Stimulated activated CD8-positive, alpha-beta memory T cell treated with anti-CD3 and anti-CD28 coated beads, Interleukin-12 subunit alpha, Interleukin-12 subunit beta, amount 100 ng/mL, for 24 hours (primary cell): ENCODE measurements at regions not wholly inside any gene's neighbourhood (a gene's known extent, or its start where the extent isn't known, plus 50 kb on each side); places are given as distances from the start of the nearest gene placed in this dataset.
"Not testable (repeated sequence)": the region's sequence is repeated elsewhere in the genome, so short reads cannot be mapped to it uniquely, and the experiment has no call there.

ENCODE experiments used
- DNase-seq: peaks from one replicate; pipeline ENCODE4 v3.0.0-alpha.2; 2020; ENCODE audit errors: extremely low read depth

DNA sequence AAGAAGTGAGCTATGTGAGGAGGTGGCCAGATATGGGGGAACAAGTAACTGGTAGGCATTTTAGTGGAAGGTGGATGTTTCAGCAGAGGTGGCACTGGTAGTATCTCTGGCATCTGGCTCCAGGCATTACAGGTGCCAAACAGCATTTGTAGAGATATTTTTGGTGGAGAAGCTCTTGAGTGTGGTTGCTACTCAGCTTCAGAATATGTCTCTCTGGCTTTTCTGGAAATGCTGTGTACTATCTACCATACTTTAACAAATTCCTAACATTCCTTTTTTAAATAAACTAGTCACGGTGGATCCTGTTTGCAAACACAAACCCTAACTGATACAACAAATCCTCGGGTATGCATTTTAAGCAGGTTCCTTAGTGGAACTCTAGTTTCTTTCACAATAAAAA is 128.0 kb downstream of the BARX2 start:
- no peak for DNase-seq

DNA sequence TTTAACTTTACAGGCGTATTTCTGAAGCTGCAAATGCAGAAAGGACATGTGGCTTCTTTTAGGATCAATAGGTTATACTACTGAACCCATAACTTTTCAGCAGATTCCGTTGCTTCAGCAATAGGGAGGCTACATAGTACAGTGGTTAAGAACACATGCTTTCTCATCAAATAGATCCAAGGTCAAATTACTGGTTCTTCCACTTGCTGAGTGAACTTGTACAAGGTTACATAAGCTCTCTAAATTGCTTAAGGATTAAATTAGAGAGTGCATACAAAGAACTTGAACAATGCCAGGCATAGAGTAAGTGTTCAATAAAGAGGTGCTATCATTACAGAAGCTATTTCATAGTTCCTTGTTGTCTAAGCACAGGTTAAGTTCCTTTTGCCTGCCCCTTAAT is 129.6 kb downstream of the BARX2 start:
- no peak for DNase-seq

DNA sequence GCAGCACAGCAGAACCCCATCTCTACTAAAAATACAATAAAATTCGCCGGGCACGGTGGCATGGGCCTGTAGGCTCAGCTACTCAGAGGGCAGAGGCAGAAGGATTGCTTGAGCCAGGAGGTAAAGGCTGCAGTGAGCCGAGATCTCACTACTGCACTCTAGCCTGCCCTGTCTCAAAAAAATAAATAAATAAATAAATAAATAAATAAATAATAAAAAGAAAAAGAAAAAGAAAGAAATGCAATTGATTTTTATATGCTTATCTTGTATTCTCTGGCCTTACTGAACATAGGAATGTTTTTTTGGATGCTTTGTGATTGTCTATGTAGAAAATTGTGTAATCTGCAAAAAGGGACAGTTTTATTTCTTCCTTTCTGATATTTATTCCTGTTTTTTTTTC is 132.5 kb downstream of the BARX2 start:
- DNase-seq: no peak

DNA sequence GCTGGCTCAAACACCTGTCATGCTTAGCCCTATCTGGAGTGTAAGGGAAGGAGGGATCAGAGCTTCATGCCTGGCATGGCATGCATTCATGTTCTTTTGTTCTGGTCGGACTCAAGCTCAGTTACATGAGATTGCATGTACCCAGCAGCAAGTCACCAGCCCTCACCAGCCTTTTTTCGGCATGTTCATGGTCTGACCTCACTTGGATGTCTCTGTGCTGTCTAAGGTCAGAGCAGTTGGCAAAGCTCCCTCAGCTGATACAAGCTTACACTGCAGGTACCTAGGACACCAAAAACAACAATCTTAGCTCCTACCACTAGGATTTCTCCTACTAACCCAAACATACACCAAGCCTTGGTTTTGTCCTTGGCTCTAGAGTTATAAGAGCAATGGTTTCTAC is 152.6 kb downstream of the BARX2 start:
- no peak for DNase-seq

DNA sequence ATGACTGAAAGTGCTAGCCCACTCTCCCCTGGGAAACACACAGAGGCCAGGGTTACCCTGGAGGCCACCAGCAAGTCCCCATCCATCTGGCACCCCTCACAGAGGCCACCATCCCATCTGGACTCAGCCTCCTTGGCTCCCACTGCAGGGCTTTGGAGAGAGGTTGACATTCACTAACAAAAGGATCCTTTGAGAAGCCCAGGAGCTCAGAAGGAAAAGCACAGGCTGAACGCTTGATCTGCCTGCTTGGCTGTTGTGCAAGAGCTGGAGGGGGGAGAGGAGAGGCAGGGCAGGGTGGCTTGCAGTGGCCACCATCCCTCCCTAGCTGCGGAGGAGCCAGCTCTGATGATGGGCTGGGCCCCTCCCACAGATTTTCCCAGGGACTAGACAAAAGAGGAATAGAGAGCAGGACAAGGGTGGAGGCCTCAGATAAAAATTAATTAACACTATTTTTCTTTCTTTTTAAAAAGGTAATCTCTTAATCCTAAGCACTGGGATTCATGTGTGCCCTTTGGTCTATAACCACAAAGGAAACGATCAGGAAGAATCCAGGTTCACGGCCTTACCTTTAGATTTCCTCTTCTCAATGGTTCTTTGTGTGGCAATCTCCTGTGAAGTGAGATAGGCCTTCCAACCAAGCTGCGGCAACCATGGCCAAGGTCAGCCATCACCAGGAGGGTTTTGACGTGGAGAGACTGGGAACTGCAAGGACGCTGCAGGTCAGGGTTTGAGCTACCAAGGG is 154.7 kb downstream of the BARX2 start:
- no peak for DNase-seq

DNA sequence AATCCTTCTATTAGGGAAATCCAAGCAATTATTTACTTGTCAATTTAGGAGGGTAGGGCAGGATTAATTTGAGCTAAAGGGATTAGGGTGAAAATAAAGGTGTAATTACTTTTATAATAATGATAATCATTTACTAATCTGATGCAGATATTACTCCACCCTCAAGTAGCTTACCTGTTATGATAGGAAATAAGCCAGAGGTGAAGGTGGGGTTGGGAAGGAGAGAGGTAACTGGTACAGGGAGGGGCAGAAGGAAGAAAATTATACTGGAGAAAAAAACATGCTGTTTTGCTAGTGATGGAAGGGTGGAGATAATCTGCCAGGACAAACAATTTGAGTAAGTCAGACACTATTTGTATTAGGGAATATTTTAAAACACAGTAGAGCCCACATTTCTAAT is 157.7 kb downstream of the BARX2 start:
- DNase-seq: no peak

DNA sequence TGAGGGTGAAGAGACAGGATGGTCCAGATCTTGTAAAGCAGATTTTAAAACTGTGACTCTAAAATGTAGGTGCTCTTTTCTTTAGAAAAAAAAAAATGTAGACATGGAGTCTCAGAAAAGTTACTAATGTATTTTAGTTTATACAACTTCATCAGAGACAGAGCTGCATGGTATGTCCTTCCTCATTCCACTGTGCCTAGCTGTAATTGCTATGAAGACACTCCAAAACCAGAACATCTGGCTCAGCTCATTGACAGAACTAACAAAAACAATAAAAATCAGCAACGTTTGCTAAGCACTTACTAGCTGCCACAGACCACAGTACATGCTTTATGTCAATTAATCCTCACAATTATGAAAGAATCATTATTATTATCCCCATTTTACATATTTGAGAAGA is 160.7 kb downstream of the BARX2 start:
- DNase-seq: no peak

DNA sequence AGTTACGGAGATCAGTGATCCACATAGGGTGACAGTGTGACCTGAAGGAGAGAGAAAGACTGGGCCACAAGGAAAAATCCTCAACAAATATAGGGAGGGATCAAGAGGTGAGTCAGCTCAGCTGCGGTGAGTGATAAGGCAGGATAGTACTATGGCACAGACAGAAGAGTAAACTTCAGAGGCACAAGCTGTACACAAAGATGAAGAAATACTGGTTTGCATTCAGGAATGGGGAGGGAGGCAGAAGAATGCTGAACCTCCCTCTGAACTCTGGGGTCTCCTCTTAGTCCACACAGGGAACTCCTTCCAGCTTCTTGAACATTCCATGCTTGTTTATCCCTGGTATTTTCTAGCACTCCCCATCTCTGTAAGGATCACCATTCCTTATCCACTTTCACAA is 162.7 kb downstream of the BARX2 start:
- no peak for DNase-seq

DNA sequence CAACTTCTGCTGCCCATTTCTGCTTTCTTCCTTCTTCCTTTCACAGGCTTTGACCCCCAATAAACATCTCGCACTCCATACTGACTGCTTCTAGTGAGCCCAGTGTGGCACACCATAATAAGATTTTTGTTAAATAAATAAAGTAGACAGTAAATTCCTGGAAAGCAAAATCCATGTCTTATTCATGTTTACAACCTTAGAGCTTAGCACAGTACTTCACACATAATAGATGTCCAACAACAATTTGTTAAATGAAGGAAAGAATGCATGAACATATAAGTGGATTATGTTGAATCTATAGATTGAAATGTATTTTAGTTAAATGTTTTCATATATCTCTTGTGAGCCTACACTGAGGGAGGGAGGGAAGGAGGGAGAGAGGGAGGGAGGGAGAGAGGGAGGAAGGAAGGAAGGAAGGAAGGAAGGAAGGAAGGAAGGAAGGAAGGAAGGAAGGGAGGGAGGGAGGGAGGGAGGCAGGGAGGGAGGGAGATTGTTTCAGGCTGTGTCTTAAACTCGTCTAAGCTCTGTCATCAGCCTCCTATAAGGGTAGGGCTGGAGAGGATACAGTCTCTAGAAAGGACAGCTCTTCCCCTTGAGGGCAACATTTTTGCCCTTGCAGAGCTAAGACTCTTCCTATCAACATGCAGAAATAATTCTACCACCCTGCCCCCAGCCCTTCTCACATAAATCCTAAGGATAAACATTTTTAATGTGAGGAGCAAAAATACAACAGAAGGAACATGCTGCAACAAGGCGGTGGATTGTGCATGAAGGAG is 168.1 kb downstream of the BARX2 start:
- no peak for DNase-seq

DNA sequence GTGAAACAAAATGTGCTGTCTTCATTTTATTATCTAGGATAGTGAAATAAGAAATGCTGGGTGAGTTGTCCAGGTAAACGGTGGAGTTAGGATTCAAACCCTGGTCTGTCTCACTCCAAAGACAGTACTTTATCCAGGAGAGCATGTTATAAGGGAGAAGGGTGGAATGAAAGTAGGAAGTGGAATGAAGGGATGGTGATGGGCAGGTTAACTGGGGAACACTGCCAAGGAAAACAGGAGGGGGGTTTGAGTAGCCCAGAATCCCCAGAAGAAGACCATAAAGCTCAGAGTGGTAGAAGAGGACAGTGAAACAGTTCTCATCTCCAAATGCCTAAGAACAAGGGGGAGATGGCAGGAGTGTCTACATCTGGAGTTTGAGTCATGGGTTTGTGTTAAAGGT is 169.0 kb downstream of the BARX2 start:
- DNase-seq: no peak

DNA sequence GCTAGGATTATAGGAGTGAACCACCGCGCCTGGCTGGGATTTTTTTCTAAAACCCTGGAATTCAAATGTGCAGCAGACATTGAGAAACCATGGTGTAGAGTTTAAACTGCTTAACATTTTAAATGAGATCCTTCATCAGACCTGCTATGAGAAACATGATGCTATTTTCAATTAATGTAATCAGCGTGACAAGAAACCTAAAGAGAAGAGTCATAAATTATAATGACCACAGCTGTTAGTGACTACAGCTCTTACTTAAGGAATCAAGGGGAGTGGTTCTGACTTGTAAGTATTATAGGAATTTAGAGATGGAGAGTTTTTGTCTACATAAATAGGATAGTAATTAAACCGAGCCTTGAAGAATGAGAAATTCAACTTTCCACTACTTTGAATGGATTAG is 170.6 kb downstream of the BARX2 start:
- no peak for DNase-seq

DNA sequence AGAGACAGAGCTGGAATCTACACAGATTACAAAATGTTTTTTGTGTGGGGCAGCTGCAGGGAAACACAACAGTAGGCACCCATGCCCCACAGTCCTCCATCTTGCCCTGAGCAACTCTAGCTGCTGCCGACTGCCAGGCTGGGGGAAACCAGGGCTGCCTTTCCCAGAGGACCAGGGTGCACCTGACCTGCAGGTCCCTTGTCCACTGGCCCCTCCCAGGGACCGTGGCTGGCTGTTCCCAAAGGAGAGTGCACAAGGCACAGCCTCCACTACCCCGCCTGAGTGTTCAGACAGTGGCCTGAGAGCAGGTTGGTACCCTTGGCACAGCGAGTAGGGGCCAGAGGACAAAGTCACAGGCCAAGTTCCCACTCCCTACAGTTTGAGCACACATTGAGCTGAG is 181.8 kb downstream of the BARX2 start:
- DNase-seq: no peak

DNA sequence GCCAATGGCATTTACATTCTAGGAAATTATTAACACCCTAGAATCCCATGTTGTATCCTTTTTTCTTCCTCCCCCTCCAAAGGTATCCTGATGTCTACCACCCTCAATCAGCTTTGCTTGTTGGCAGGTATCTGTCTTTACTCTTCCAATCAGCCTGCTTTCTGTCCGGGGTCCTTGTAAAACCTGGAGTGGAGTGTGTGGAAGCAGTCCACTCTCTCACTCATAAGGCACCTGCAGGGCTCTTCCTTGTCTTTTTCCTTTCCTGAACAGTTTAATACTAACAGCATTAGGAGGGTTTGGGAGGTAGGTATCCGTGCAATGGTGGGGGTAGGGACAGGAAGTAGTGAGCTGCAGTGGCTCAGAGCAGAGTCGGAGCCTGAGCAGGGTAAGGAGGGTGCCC is 193.4 kb downstream of the BARX2 start:
- no peak for DNase-seq

DNA sequence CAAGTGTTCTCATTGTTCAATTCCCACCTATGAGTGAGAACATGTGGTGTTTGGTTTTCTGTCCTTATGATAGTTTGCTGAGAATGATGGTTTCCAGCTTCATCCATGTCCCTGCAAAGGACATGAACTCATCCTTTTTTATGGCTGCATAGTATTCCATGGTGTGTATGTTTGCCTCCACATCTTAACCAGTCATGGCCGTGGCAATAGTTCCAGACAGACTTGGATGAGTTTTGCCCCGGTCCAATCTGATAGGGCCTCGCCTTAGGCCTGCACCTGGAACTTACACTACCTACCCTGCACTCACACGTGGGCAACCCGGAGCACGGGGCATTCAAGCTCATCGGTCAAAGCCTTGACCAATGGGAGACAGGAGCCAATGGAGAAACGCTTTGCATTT is 197.0 kb downstream of the BARX2 start:
- not testable (repeated sequence) for DNase-seq

DNA sequence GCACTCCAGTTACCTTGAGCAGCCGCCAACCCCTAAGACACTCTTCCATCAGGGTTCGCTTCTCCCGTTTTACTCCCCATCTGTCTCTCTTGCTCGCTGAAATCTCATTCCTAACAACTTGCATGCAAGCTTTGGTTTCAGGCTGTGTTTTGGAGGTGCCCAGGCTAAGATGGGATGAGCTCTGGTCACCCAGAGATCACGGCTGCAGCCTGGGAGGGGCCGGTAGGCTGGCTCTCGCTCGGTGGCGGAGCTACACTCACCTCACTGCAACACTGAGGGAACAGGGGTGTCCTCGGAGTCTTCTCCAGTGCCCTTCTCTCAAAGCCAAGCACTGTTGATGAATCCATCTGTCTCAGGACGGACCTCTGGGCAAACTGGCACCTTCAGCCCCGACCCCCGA is 197.5 kb downstream of the BARX2 start:
- no peak for DNase-seq

DNA sequence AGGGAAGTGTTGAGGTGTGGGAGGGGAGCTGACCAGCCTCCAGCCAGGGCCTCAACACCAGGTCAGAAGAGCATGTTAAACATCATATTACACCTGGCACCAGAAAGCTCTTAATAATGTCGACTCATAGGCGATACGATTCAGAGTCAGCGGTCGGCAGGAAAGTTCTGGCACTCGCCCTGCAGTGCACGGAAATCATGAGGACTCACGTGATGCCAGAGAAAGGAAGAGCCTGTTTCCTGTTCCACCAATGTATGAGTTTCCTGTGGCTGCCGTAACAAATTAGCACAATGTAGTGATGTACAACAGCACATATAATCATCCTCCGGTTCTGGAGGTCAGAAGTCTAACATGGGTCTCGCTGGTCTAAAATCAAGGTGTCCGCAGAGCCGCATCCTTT is 198.8 kb downstream of the BARX2 start:
- DNase-seq: no peak

DNA sequence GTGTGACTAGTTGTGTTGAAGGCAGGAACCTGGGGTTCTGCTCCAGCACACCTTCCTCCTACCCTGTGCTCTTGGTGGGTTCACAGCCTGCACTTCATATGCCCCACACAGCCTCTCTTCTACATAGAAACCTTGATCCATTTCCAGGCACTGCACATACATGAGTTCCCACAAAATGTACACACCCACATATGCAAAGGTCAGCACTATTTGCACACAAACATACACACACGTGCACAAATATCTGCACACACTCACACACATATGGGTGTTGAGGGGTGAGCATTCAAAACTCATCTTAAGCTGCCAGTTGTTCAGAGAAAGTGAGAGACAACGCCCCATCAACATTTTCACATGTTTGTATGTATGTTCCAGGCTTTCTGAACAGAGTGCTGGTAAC is 201.0 kb downstream of the BARX2 start:
- no peak for DNase-seq

DNA sequence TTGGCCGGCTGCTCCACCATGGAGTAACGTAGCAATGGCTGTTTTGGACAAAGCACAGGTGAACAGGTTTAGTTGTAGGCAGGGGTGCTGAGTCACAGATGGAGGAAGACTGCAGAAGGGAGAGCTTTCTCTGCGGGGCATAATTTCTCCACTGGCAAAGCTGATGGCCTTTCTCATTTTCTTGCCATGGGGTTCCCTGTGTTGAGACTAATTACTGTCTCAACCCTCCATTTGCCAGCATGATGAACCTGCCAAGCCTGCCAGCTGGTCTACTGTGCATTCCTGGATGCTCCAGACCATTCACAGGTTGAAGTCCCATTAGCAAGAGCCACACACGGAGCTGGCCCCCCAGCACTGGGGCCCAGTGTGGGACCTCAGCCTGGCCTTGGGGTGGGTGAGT is 202.4 kb downstream of the BARX2 start:
- no peak for DNase-seq

DNA sequence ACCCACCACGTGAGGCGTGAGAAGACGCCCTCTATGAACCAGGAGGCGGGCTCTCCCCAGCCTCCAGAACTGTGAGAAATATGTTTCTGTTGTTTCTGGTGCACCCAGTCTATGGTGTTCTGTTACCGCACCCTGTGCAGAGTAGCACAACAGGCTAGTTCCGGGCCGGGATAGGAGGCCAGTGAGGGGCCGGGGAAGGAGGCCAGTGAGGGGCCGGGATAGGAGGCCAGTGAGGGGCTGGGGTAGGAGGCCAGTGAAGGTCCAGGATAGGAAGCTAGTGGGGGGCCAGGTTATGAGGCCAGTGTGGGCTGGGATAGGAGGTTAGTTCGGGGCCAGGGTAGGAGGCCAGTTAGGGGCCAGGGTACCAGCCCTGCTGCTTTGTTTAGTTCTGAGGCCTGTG is 204.6 kb downstream of the BARX2 start:
- no peak for DNase-seq

DNA sequence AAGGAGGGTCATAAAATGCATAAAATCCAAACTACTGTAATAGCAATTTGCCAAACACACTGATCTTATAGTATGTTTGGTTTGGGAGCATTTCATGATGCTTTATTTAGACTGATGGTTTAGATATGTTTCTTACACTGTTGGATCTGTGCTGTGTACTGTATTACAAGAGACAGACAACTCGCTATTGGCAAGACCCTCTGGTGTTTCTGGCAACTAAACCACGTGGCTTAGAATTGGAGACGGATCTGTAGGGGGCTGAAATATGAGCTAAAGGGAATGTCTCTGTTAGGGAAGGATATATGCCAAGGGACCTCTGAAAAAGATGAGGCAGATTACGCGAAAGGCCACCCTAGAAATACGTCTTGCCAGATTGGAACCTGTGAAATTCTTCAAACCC is 208.7 kb downstream of the BARX2 start:
- no peak for DNase-seq

DNA sequence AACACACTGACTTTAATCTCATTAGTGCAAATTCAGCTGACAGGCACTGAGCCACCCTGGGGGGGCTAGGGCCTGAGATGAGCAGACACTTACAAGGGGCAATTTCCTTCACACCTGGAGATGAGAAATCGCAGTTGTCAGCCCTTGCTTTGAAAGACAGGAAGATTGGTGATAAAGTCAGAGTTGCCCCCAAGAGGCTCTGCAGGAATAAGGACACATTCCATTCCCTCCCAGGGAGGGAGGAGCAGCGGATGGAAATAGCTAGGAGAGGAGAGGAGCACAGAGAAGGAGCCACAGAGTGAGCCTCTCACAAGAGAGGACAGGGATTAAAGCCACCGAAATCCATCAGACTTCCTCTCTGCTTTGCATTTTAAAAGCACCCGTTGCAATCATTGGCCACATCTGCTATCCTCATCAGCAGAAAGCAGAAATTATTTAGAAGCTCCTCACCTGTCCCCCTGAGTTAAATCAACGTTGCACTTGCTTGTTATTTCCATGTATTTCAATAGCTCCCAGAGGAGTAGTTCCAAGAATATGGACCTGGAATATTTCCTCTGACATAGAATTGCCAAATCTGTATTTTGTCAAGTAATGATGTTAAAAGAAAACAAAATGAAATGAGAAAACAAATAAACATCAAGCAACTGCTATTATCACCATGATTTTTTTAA is 213.7 kb downstream of the BARX2 start:
- DNase-seq: no peak

DNA sequence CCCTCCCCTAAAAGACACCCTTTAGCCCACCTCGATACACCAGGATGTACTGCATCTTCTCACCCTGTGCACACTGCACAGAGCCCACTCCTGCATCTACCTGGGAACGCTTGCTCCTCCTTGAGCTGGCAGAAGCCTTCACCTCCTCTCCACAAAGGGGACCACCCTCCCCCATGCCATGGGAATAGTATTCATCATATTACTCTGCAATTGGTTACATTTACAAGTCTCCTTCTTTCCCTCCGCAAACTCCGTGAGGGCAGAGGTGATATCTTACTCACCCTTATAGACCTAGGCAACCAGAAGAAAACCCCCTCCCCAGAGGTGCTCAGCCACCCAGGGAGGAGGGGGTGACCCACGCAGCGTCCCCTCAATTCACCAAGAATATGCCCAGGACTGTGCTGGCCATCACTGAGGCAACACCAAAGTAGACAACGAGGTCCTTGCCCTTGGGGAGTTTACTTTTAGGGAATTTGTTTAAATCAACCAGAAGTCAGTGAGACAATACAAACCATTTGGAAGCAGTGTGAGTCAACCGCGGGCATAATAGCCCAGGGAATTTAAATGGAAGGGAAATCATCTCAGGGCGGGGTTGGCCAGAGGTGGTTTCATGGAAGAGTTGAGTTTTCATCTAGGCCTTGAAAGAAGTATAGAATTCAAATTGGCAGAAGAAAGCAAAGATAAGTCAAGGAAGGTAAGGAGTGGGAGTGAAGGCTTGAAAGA is 214.5 kb downstream of the BARX2 start:
- no peak for DNase-seq
